GDM1 (cell line): ENCODE measurements at regions not wholly inside any gene's neighbourhood (a gene's known extent, or its start where the extent isn't known, plus 50 kb on each side); places are given as distances from the start of the nearest gene placed in this dataset.

Experiments
- DNase-seq: peaks from one replicate; lab custom pipeline; 2025; lab: John Stamatoyannopoulos, UW

- no peak for DNase-seq
Observed at GRCh38 chr20:11581271-11581670, 336.4 kb upstream of the BTBD3 start.

DNA sequence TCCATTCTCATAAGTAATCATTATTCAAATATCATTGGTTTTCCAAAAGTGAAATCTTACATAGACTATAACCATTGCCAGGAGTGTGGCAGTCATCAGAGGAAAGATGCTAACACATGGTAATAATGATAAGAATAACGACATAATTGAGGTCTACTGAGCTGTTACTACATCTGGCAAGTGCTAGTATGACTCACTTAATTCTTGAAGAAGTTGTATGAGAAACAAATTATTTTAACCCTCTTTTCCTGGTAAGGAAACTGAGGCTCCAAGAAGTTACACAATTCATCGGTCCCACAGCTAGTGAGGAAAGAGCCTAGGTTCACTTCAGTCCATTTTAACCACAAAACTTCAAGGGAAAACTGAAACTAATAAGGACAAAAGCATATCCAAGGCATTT is 335.6 kb upstream of the BTBD3 start:
- no peak for DNase-seq

DNA sequence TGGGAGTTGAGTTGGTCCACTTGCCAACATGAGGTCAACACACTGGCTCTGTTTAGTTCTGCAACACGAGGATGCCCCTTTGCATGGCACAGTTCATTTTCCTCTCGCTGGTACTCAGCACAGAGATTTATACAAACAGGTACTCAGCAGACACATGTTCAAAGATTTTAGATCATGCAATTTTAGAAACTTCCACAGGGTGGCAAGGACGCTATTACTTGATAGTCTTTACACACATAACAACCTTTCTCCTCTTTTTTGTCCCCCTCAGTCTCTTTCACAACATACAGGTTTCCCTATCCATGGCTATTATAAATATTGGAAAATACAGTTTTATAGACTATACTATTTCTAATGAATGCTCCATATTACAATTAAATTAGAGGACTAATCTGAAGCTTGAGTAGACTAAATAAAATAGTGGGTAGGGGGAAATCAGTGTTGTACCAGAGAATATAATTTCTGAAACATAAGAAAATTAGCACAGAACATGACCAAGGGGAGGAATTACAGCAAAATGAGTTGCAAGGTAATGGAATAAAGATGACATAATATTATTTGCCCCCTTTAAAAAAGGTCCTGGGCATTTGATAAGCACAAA is 331.8 kb upstream of the BTBD3 start:
- no peak for DNase-seq

DNA sequence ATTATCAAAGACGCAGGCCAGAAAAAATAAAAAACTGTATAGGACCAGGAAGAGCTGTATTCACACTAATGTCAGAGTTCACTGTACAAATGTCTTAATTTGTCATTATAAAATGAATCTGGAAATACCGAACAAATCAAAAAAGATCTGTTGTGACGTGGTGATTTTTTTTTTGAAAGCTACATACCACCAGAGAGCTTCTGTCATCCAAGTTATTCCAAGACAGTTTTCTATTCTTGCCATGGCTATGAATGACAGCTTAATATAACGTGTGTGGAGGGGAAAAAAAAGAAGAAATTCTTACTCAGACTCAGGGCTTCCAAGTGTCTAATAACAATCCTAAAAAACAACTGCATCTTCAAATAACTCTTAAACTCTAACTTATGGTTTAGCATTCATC is 328.8 kb upstream of the BTBD3 start:
- DNase-seq, result no peak

DNA sequence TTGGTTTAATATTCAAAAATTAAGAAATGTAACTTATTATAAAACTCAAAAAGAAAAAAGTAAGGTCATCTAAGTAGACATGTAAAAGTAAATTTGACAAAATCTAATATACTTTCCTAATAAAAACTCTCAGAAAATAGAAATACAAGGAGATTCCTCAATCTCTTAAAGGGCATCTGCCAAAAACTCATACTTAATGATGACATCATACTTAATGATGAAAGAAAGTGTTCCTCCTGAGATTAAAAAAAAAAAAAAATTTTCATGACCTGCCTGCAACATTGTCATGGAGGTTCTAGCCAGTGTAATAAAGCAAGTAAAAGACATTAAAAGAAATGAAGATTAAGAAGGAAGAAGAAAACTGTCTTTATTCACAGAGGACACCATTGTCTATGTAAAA is 325.7 kb upstream of the BTBD3 start:
- DNase-seq, result no peak

DNA sequence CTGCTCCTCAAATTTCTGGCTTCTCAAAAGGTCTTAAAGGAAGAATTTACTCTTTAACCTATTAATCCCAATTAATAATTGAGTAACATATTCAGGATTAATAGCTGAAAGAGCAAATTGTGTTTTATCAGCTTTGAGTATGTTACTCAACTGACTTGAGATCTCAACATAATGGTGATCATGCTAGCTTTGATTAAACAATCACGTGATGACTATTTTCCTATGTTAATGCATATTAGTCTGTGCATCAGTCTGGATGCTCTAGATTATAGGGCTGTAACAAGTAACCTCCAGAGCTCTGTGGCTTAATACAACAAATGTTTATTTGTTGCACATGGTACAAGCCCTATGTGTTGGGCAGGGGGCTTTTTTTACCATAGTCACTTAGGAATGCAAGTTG is 313.4 kb upstream of the BTBD3 start:
- no peak for DNase-seq

DNA sequence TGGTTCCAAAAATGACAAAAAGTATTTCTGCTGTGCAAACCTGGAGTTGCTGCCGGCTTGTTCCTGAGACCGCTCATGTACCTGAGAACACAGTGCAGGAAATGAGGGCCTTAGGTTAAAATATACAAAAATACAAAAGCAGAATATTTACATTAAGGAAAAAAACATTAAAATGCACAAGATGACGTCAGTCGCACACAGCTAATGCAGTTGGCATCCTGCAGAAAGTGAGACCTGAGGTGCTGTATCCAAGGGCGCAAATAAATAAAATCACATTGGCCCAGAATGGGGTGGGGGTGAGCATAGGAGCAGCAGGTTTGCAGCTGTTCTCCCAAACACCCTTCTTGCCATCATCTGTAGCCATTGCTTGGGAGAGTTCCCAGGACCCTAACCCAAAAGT is 310.6 kb upstream of the BTBD3 start:
- DNase-seq, result no peak

- no peak for DNase-seq
Observed at GRCh38 chr20:11608736-11609135, 309.0 kb upstream of the BTBD3 start.

GRCh38 chr20:11624704-11625103 is 293.0 kb upstream of the BTBD3 start:
- DNase-seq, result no peak

DNA sequence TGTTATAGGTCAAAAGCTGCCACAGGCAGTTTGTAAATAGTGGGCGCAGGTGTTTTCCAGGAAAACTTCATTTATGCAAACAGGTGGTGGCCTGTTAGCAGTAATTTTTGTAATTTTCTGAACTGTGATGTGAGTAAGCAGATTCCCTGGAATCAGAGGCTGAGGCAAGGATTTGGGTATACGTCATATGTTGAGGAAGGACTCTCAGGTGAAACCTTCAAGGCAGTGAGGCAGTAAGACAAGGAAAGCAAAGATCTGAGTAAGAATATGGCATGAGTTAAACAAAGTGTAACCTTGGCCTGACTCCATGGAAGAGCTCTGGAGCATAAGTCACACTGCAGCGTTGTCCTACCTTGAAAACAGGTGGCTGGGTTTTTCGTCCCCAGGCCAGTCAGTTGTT is 291.1 kb upstream of the BTBD3 start:
- no peak for DNase-seq

DNA sequence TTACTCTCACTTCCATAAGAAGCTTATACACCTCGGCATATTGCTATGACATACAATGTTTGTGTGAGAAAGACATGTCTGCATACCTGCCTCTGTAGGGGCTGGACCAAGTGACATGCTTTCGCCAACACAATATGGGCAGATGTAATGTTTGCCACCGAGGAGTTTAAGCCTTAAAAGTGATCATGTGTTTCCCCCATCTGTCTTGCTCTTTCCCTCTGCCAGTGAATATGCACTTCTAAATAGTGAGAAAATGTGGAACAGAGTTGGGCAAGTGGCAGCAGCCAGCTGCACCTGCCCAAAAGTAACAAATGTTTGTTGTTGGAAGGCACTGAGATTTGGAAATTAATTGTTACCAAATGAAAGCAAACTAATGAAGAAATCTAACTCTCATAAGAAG is 274.8 kb upstream of the BTBD3 start:
- no peak for DNase-seq

- no peak for DNase-seq
Observed at GRCh38 chr20:11646359-11646758, 271.3 kb upstream of the BTBD3 start.

GRCh38 chr20:11650566-11650965 is 267.1 kb upstream of the BTBD3 start:
- DNase-seq, result no peak

- no peak for DNase-seq
Observed at GRCh38 chr20:11651138-11651537, 266.6 kb upstream of the BTBD3 start.

DNA sequence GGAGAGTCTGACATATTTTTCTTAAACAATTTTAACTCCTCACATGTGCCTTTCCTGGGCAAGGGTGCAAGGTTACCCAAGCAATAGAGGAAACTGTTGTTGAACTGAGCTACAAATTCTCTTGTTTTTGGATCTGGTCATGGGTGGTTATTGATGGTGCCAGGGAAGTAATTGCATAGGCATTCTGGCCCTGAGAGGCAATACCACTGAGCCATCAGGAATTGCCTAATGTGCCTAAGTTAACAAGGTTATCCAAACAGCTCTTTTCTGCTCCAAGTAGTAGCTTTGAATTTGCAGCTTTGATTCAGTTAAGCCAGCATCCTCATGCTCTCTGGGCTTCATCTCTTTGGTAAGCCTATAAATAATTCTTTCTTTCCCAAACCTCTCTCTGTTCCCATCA is 266.0 kb upstream of the BTBD3 start:
- no peak for DNase-seq

GRCh38 chr20:11652128-11652527 is 265.6 kb upstream of the BTBD3 start:
- no peak for DNase-seq

GRCh38 chr20:11654766-11655165 is 262.9 kb upstream of the BTBD3 start:
- DNase-seq, result no peak

DNA sequence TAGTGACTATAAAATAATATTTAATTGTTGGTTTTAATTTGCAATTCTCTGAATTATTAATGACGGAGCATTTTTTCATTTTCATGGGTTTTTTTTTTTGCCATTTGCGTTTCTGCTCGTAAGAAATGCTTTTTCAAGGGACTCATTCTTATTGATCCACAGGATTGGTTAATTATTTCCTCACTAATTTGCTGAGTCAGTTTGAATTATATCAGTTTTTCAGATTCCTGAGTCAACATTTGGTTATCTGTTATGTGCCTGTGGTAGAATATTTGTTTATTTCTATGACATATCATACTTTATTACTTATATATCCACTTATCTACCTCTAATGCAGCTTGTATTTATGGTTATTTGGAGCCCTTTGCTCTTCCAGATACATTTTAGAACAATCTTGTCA is 257.0 kb upstream of the BTBD3 start:
- no peak for DNase-seq

- no peak for DNase-seq
Observed at GRCh38 chr20:11671015-11671511, 246.6 kb upstream of the BTBD3 start.

DNA sequence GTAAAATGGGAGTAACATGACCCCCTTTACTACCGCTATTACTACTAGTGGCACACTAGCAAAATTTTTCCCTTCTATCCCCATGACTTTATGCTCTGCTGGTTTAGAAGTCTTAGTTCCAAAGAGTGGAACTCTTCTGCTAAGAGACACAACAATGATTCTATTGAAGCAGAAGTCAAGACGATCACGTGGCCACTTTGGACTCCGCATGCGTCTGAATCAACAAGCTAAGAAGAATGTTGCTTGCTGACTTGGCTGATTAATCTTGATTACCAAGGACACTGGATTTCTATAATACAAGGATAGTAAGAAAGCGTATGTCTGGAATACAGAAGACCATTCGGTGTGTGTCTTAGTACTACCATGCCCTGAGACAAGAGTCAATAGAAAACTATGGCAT is 244.7 kb upstream of the BTBD3 start:
- DNase-seq, result no peak

- no peak for DNase-seq
Observed at GRCh38 chr20:11675920-11676629, 241.6 kb upstream of the BTBD3 start.

DNA sequence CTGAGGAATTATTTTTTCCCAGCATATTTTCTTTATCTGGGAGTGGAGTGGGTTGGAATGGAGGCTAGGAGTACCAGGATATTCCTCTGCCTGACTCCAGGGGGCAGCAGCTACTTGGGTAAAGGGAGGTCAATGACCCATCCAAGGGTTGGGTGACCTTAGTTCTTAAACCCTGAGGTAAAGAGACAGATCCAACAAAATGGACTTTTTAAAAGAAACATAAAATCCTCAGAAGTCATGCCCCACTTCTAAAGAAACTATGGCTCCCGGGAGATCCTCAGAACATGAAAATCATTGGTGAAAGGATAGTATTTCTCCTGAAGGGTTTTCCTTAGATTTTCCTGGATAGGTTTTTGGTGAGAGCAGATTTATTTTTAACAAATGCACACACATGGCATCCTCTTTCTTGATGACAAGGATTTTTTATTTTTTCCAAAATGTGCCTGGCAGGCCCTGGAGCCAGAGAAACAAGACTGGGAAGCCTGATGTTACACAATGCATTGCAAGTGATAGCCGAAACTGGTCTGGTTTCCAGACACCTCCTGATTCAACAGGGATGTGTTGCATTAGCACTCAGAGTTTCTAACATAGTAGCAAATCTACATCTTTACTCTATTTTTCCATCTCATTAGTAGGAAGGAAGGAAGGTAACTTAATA is 240.9 kb upstream of the BTBD3 start:
- DNase-seq, result peak; percentile 13

- no peak for DNase-seq
Observed at GRCh38 chr20:11677428-11677827, 240.3 kb upstream of the BTBD3 start.
